Upper lobe of left lung (tissue), 6 donors: ENCODE measurements at regions not wholly inside any gene's neighbourhood (a gene's known extent, or its start where the extent isn't known, plus 50 kb on each side); places are given as distances from the start of the nearest gene placed in this dataset.

Experiments
- ATAC-seq, 2 donors: fragments of 200-7000 bp; cut with Tn5 transposase; one replicate each; pipeline ENCODE4 v1.9.1; 2022; ENCODE audit warnings: mild to moderate bottlenecking in 2 of 2, moderate library complexity in 2 of 2; ENCODE audit not compliant: low FRiP score in 2 of 2
- DNase-seq, 2 donors: peaks; one replicate each; pipeline ENCODE4 v3.0.0-alpha.2; 2019 to 2020
- H3K27ac ChIP-seq, 4 donors: fragments of 200-600 bp; sonication (generic); one replicate each; pipeline ENCODE4 v1.5.1; 2016 to 2019
- H3K27me3 ChIP-seq, 4 donors: fragments of 200-600 bp; sonication (generic); one replicate each; pipeline ENCODE4 v1.5.1; 2017 to 2019
- H3K36me3 ChIP-seq, 4 donors: fragments of 200-600 bp; sonication (generic); one replicate each; pipeline ENCODE4 v1.5.1; 2016 to 2019
- H3K4me1 ChIP-seq, 4 donors: fragments of 200-600 bp; sonication (generic); one replicate each; pipeline ENCODE4 v1.5.1; 2018 to 2019
- H3K4me3 ChIP-seq, 4 donors: fragments of 200-600 bp; sonication (generic); one replicate each; pipeline ENCODE4 v1.5.1; 2017 to 2019; ENCODE audit warnings: mild to moderate bottlenecking in 2 of 4, moderate library complexity in 1 of 4
- H3K9me3 ChIP-seq, 4 donors: fragments of 200-600 bp; sonication (generic); one replicate each; pipeline ENCODE4 v1.5.1; 2018 to 2019
- EP300 ChIP-seq, 4 donors: sonication (generic); formaldehyde crosslinking; IDR thresholded peaks; one replicate each; pipeline ENCODE4 v1.5.1; 2017; ENCODE audit warnings: antibody characterized with exemption in 4 of 4, control low read depth in 2 of 4
- POLR2A ChIP-seq, 4 donors: fragments of 450-650 bp; IDR thresholded peaks; one replicate each; pipeline ENCODE4 v1.5.1; 2016 to 2017; ENCODE audit warnings: antibody characterized with exemption in 4 of 4, mild to moderate bottlenecking in 2 of 4
- POLR2AphosphoS5 ChIP-seq, 2 donors: sonication (generic); formaldehyde crosslinking; IDR thresholded peaks; one replicate each; pipeline ENCODE4 v1.5.1; 2017; ENCODE audit warnings: antibody characterized with exemption in 2 of 2
- WGBS, 2 donors: methylation state at CpG; one replicate each; pipeline ENCODE4 v1.1.5; 2017 to 2018; 5-methylcytosine and 5-hydroxymethylcytosine counted together
- TF ChIP-seq, protein P1 (sequence below), 6 experiments: fragments of 450-650 bp in 4 of 6; fragments of 200-600 bp in 2 of 6; sonication (generic) in 2 of 6; IDR thresholded peaks; one replicate each; pipeline ENCODE4 v1.5.1; 2016 to 2019; ENCODE audit warnings: antibody characterized with exemption in 6 of 6
- donor health status: DM: no; HTN: no; CAD: no; lungs with moderate emphysema.
- donor health status: DM: no; HTN: yes; CAD: no; lungs with severe emphysema.

DNA sequence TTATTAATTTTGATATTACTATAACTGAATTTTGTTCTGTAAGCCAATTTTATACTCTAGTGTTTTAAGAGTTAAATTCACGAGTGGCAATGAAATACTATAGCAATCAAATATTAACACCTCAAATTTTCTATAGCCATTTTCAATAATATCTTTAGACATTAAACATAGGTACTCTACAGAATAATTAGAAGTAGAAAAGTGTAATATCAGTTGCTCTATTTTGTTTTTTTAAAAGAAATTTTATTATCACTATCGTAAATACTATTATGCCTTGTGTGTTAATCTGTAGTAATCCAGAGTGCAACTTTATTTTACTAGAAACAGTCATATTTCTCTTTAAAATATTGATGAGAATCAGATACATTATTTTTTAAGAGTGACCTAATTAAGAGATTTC is 691.2 kb downstream of the USP25 start:
- peak overlapping the region in 3 of 4 donors; percentile 21 to 45 (median 43) for H3K4me3 ChIP-seq
- no peaks in the 10 kb centered on the region for H3K27me3 ChIP-seq
- WGBS, 2 donors: 48 to 58% methylated on average over 2 of the region's 2 CpGs
- no peak for ATAC-seq
- no peaks in the 10 kb centered on the region for H3K36me3 ChIP-seq
- H3K4me1 ChIP-seq: peaks cover 0 to 6% (median 0%) of the 10 kb centered on the region in 4 donors
- TF ChIP-seq EP300 (IDR thresholded peaks at IDR 0.05) (no peak), POLR2AphosphoS5 (IDR thresholded peaks at IDR 0.05) (no peak), POLR2A (IDR thresholded peaks at IDR 0.05) (no peak)
- TF ChIP-seq, protein P1, sequence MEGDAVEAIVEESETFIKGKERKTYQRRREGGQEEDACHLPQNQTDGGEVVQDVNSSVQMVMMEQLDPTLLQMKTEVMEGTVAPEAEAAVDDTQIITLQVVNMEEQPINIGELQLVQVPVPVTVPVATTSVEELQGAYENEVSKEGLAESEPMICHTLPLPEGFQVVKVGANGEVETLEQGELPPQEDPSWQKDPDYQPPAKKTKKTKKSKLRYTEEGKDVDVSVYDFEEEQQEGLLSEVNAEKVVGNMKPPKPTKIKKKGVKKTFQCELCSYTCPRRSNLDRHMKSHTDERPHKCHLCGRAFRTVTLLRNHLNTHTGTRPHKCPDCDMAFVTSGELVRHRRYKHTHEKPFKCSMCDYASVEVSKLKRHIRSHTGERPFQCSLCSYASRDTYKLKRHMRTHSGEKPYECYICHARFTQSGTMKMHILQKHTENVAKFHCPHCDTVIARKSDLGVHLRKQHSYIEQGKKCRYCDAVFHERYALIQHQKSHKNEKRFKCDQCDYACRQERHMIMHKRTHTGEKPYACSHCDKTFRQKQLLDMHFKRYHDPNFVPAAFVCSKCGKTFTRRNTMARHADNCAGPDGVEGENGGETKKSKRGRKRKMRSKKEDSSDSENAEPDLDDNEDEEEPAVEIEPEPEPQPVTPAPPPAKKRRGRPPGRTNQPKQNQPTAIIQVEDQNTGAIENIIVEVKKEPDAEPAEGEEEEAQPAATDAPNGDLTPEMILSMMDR (IDR thresholded peaks at IDR 0.05): no peak
- H3K27ac ChIP-seq: peak overlapping the region in 3 of 4 donors; percentile 20 to 77 (median 62)
- no peaks in the 10 kb centered on the region for H3K9me3 ChIP-seq
- no peak for DNase-seq

DNA sequence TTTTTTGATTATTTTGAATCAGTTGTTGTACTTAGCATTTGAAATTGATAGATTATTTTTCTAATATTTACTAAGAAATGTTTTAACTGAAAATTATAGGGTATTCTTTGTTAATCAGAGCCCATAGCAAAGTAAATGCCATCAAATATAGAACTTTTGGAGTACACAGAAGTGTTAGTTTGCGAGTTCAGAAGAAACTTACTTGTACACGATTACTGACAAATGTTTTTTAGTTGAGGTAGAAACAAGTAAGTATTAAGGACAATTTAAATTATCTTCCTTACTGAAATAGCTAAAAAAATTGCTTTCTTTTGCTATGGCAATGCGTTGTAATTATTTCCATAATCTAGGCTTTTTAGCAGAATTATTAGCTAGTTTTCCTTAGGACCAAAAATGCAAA is 692.2 kb downstream of the USP25 start:
- DNase-seq (no peak), ATAC-seq (no peak)
- no peak for TF ChIP-seq POLR2A (IDR thresholded peaks at IDR 0.05)
- TF ChIP-seq, protein P1 (IDR thresholded peaks at IDR 0.05): no peak
- no peak for TF ChIP-seq EP300 (IDR thresholded peaks at IDR 0.05)
- no peak for TF ChIP-seq POLR2AphosphoS5 (IDR thresholded peaks at IDR 0.05)
- Histone ChIP-seq H3K27me3 (no peaks in the 10 kb centered on the region), H3K9me3 (no peaks in the 10 kb centered on the region), H3K36me3 (no peaks in the 10 kb centered on the region), H3K4me1 (peaks cover 0 to 6% (median 0%) of the 10 kb centered on the region in 4 donors), H3K27ac (peak overlapping the region in 3 of 4 donors; percentile 20 to 62 (median 33)), H3K4me3 (peak overlapping the region in 1 of 4 donors; percentile 43)
- 59 to 74% methylated on average over 3 of the region's 3 CpGs for WGBS, 2 donors

GRCh38 chr21:16422702-16423101 is 692.9 kb downstream of the USP25 start:
- Histone ChIP-seq H3K9me3 (no peaks in the 10 kb centered on the region), H3K36me3 (no peaks in the 10 kb centered on the region), H3K27ac (peak overlapping the region in 2 of 4 donors; percentile 5 to 62), H3K4me3 (no peak overlapping the region), H3K4me1 (peaks cover 0 to 6% (median 0%) of the 10 kb centered on the region in 4 donors), H3K27me3 (no peaks in the 10 kb centered on the region)
- no peak for DNase-seq
- WGBS, 2 donors: 32 to 55% methylated on average over 2 of the region's 2 CpGs
- TF ChIP-seq, protein P1 (IDR thresholded peaks at IDR 0.05): no peak
- TF ChIP-seq POLR2AphosphoS5 (IDR thresholded peaks at IDR 0.05) (no peak), EP300 (IDR thresholded peaks at IDR 0.05) (no peak), POLR2A (IDR thresholded peaks at IDR 0.05) (no peak)
- no peak for ATAC-seq

DNA sequence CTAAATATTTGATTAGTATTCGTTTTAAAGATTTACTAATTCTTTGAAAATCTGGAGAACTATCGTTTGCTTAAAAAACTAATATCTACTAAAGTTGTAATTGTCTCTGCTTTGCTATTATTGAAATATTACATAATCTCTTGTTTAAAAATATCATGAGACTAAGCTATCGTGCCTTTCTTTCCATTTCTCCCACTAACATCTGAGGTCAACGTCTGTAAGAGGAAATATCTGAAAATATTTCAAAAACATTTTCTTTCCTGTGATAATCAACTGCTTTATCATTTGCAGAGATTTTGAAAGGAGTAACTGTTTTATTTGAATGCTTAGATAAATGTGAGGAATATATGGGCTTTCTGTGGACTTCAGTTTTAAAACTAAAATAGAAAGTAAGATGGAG is 694.1 kb downstream of the USP25 start:
- peak overlapping the region in 3 of 4 donors; percentile 8 to 29 (median 28) for H3K4me3 ChIP-seq
- no peak for DNase-seq
- no peak for TF ChIP-seq POLR2AphosphoS5 (IDR thresholded peaks at IDR 0.05)
- TF ChIP-seq, protein P1 (IDR thresholded peaks at IDR 0.05): no peak
- no peak for TF ChIP-seq POLR2A (IDR thresholded peaks at IDR 0.05)
- no peak for TF ChIP-seq EP300 (IDR thresholded peaks at IDR 0.05)
- H3K27ac ChIP-seq: peak overlapping the region; percentile 48 to 57 (median 55)
- no peak for ATAC-seq
- no peaks in the 10 kb centered on the region for H3K27me3 ChIP-seq
- H3K36me3 ChIP-seq: no peaks in the 10 kb centered on the region
- WGBS, 2 donors: 23 to 36% methylated on average over 4 of the region's 4 CpGs
- H3K4me1 ChIP-seq: peaks cover 0 to 6% (median 0%) of the 10 kb centered on the region in 4 donors
- H3K9me3 ChIP-seq: no peaks in the 10 kb centered on the region

GRCh38 chr21:16424331-16424751 is 694.6 kb downstream of the USP25 start:
- WGBS, 2 donors: 35 to 41% methylated on average over 5 of the region's 5 CpGs
- Histone ChIP-seq H3K4me3 (peak overlapping the region in 2 of 4 donors; percentile 28 to 29), H3K27ac (peak overlapping the region; percentile 48 to 57 (median 55)), H3K36me3 (no peaks in the 10 kb centered on the region), H3K27me3 (no peaks in the 10 kb centered on the region), H3K9me3 (no peaks in the 10 kb centered on the region), H3K4me1 (peaks cover 0 to 6% (median 0%) of the 10 kb centered on the region in 4 donors)
- TF ChIP-seq, protein P1 (IDR thresholded peaks at IDR 0.05): no peak
- no peak for TF ChIP-seq POLR2AphosphoS5 (IDR thresholded peaks at IDR 0.05)
- TF ChIP-seq POLR2A (IDR thresholded peaks at IDR 0.05): no peak
- TF ChIP-seq EP300 (IDR thresholded peaks at IDR 0.05): no peak
- ATAC-seq (peak in 1 of 2 donors; percentile 32), DNase-seq (no peak)
